ENCODE measurements at regions not wholly inside any gene's neighbourhood (a gene's known extent, or its start where the extent isn't known, plus 50 kb on each side); places are given as distances from the start of the nearest gene placed in this dataset.

DNA sequence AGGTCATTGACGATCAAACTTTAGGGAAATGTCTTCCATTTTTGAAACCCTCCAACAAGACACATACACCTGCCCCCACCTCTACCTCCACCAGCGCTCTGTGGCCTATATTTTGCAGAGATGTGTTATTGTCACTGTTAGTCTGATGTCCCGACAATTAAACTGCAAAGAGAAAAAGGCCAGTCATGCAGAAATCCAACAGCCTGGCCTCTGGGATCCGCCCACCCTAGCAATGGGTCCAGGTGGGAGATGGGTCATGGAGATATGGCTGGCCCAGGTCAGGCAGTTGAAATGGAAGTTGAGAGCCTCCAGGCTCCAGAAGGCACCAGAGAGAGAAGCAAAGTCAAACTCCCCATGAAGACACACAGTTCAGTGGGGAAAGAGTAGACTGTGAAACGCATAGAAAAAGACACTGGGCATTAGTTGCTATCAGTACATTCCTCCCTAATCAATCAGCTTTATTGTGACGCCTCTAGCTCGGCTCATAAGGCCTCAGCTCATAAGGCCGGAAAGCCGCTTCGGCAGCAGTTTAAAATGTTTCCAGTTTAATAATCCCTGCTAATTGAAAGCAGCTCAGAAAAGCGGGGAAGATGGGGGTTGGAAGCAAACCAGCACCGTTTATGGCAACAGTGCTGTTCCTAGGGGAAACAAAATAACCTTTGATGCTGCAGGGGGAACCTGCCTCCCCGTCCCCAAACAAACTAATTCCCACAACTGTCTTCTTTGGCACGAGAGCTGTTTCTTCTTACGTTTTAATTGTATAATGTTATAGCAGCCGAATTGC is 239.7 kb upstream of the ZNF507 start:
- no peaks in the 10 kb centered on the region for H3K27me3 ChIP-seq (replicated peaks in 1 of 4; ENCODE audit: control insufficient read depth in 3 of 4, extremely low read depth in 1 of 4, insufficient read depth in 3 of 4, low read length in 3 of 4)
- no peak overlapping the region for H2AK5ac ChIP-seq (ENCODE audit: low read depth, low read length)
- no peak overlapping the region for H3K18ac ChIP-seq (ENCODE audit: extremely low read depth, low read length)
- H3K79me2 ChIP-seq (ENCODE audit: control insufficient read depth in 1 of 2, insufficient read depth in 2 of 2, low read length in 2 of 2): no peaks in the 10 kb centered on the region
- no peaks in the 10 kb centered on the region for H3K36me3 ChIP-seq (ENCODE audit: control insufficient read depth in 2 of 4, insufficient read depth in 4 of 4, low read length in 3 of 4)
- no peaks in the 10 kb centered on the region for H3K23me2 ChIP-seq (ENCODE audit: low read depth, low read length)
- no peaks in the 10 kb centered on the region for H4K20me1 ChIP-seq (replicated peaks in 1 of 2; ENCODE audit: control insufficient read depth in 1 of 2, insufficient read depth in 2 of 2, low read length in 2 of 2)
- no peak overlapping the region for H4K91ac ChIP-seq (replicated peaks; ENCODE audit: insufficient read length, low read length)
- no peak overlapping the region for H4K5ac ChIP-seq (ENCODE audit: insufficient read length, low read depth, low read length)
- H2BK120ac ChIP-seq (replicated peaks; ENCODE audit: low read depth, low read length): no peak overlapping the region
- H2BK15ac ChIP-seq (ENCODE audit: low read length): no peak overlapping the region
- H3K14ac ChIP-seq (ENCODE audit: insufficient read length): no peak overlapping the region
- no peak overlapping the region for H2BK12ac ChIP-seq (ENCODE audit: low read depth, low read length)
- peaks cover 3 to 5% of the 10 kb centered on the region in 2 experiments; a peak in 1 of 4 replicates for H3K9me3 ChIP-seq (ENCODE audit: insufficient read depth in 2 of 2, low read depth in 1 of 2, low read length in 1 of 2)
- DNase-seq (ENCODE audit: low read depth in 1 of 2, low spot score in 2 of 2): peak in 1 of 2 experiments; percentile 28
- no peak overlapping the region for H3K4me3 ChIP-seq (ENCODE audit: extremely low read depth in 1 of 4, insufficient read depth in 2 of 4, low read depth in 3 of 4, low read length in 4 of 4)
- H3K79me1 ChIP-seq (ENCODE audit: low read depth, low read length): no peaks in the 10 kb centered on the region
- no peak overlapping the region for H3K27ac ChIP-seq (ENCODE audit: low read depth, low read length)
- no peaks in the 10 kb centered on the region for H3K4me1 ChIP-seq (replicated peaks in 1 of 4; ENCODE audit: control insufficient read depth in 3 of 4, insufficient read depth in 4 of 4, low read length in 3 of 4)
- no peak overlapping the region for H3K4me2 ChIP-seq (ENCODE audit: insufficient read depth in 1 of 2, low read depth in 2 of 2, low read length in 2 of 2)
- no peak overlapping the region for H2BK5ac ChIP-seq (ENCODE audit: low read depth, low read length)
- H4K8ac ChIP-seq (ENCODE audit: extremely low read depth, insufficient read depth, low read length): no peak overlapping the region
- ChIA-PET POLR2A (ENCODE audit: partially characterized antibody) (no interaction called here), CTCF (ENCODE audit: partially characterized antibody) (interaction anchor here (1.2 to 2.3 kb wide), 2 partner anchors 11 to 32 kb away, joined by 3 to 7 read pairs; no protein-coding TSS in a partner anchor)
- no peak for FAIRE-seq
- H2BK20ac ChIP-seq (ENCODE audit: low read length): no peak overlapping the region
- H3K4ac ChIP-seq (replicated peaks; ENCODE audit: insufficient read length, low read depth, low read length): no peak overlapping the region
- H3K23ac ChIP-seq (ENCODE audit: insufficient read length): no peak overlapping the region
- H3K9ac ChIP-seq (replicated peaks in 1 of 4; ENCODE audit: extremely low read depth in 1 of 4, low read depth in 3 of 4, low read length in 3 of 4): no peak overlapping the region
- H3K56ac ChIP-seq (replicated peaks; ENCODE audit: insufficient read length, low read depth, low read length): no peak overlapping the region
- peak overlapping the region; percentile 11; the same call in 1 of the 2 replicates for H2AFZ ChIP-seq (ENCODE audit: low read length)
- 90% methylated on average over 16 of the region's 16 CpGs; no CpG with 5 or more reads in 1 of the 2 experiments for WGBS, 2 experiments (ENCODE audit: extremely low coverage in 1 of 2, insufficient coverage in 1 of 2, insufficient read length in 1 of 2, insufficient replicate concordance in 2 of 2, low coverage in 1 of 2, low lambda C conversion rate in 2 of 2, missing lambda C conversion rate in 1 of 2)
- no peak for TF ChIP-seq CTBP2 (IDR thresholded peaks at IDR 0.05; ENCODE audit: borderline replicate concordance, insufficient read depth, insufficient read length, low read length)
- no peak for TF ChIP-seq TEAD4 (IDR thresholded peaks at IDR 0.05; ENCODE audit: low read depth, low read length)
- no peak for TF ChIP-seq FOSL1 (IDR thresholded peaks at IDR 0.05; ENCODE audit: insufficient read depth, low read depth, low read length)
- TF ChIP-seq, protein P1, sequence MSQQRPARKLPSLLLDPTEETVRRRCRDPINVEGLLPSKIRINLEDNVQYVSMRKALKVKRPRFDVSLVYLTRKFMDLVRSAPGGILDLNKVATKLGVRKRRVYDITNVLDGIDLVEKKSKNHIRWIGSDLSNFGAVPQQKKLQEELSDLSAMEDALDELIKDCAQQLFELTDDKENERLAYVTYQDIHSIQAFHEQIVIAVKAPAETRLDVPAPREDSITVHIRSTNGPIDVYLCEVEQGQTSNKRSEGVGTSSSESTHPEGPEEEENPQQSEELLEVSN (IDR thresholded peaks at IDR 0.05): no peak
- TF ChIP-seq SP2 (IDR thresholded peaks at IDR 0.05; ENCODE audit: low read length): no peak
- no peak for TF ChIP-seq HDAC6 (IDR thresholded peaks at IDR 0.05; ENCODE audit: low read depth, low read length)
- no peak for TF ChIP-seq TAF7 (optimal IDR thresholded peaks at IDR 0.05; ENCODE audit: borderline replicate concordance, low read depth, low read length)
- TF ChIP-seq GTF2F1 (IDR thresholded peaks at IDR 0.05; ENCODE audit: borderline replicate concordance, low read depth, low read length): no peak
- no peak for TF ChIP-seq BRCA1 (IDR thresholded peaks at IDR 0.05; ENCODE audit: low read depth, low read length)
- TF ChIP-seq TCF12 (IDR thresholded peaks at IDR 0.05; ENCODE audit: low read depth, low read length): no peak
- no peak for TF ChIP-seq JUND (IDR thresholded peaks at IDR 0.05; ENCODE audit: low read length)
